Activated CD8-positive, alpha-beta memory T cell treated with anti-CD3 and anti-CD28 coated beads, Interleukin-2, amount 10 ng/mL, durations not matched to agents 7 days and 5 days (primary cell): ENCODE measurements at regions not wholly inside any gene's neighbourhood (a gene's known extent, or its start where the extent isn't known, plus 50 kb on each side); places are given as distances from the start of the nearest gene placed in this dataset.

ENCODE experiments used
- ATAC-seq: fragments of 150-1000 bp; cut with Tn5 transposase; one replicate; pipeline ENCODE4 v1.10.0; 2021; ENCODE audit warnings: moderate library complexity
- CTCF ChIA-PET: fragments of 350-600 bp; sonication (Branson Sonifier 250); formaldehyde crosslinking; loops from one replicate; lab custom pipeline; 2021; ENCODE audit warnings: antibody characterized with exemption; lab: Charles Lee
- DNase-seq: peaks from one replicate; pipeline ENCODE4 v3.0.0-alpha.2; 2020
- H3K27ac Mint-ChIP-seq: one replicate; pipeline ENCODE4 v1.8.0; 2021; ENCODE audit warnings: mild to moderate bottlenecking, mixed read lengths
- H3K27me3 Mint-ChIP-seq: one replicate; pipeline ENCODE4 v1.8.0; 2021; ENCODE audit warnings: mixed read lengths
- H3K36me3 Mint-ChIP-seq: one replicate; pipeline ENCODE4 v1.8.0; 2021; ENCODE audit warnings: mild to moderate bottlenecking, mixed read lengths
- H3K4me1 Mint-ChIP-seq: one replicate; pipeline ENCODE4 v1.8.0; 2021; ENCODE audit warnings: mixed read lengths
- H3K4me3 Mint-ChIP-seq: one replicate; pipeline ENCODE4 v1.8.0; 2021; ENCODE audit warnings: mild to moderate bottlenecking, moderate library complexity, mixed read lengths
- H3K9me3 Mint-ChIP-seq: one replicate; pipeline ENCODE4 v1.8.0; 2022; ENCODE audit warnings: low read depth, mixed read lengths

DNA sequence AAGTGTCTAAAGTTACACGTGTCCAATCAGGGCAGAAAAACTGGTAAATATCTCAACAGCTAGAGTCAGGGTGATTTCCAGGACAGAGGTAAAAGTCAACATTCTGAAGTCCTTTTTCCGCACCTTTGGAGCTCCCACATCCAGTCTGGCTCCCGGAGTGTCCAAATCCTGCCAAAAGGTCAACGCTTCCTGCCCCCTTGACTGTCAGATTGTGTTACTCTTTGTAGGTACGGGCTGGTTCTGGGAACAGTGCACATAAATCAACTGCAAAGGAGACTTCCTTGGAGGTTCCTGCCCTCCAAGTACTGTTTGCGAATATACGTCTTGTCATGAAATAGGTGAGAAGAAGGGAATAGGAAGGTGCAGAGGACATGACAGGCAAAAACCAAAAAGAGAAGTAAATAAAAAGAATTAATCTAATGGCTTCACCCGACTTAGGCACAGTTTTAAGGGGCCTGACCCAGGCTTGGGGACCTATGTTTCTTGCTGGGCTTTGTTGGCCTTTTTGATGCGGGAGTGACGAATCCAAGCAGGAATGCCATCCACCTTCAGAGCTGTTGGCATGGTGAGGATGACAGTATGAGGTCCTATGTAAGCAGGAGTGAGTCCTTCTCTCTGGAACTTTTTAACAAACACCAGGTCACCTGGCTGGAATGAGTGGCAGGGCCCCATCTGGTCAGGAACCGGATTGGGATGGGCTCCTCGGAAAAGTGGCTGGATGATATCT lies 155.4 kb downstream of the TRIM27 start:
- CTCF ChIA-PET: no interaction called here

DNA sequence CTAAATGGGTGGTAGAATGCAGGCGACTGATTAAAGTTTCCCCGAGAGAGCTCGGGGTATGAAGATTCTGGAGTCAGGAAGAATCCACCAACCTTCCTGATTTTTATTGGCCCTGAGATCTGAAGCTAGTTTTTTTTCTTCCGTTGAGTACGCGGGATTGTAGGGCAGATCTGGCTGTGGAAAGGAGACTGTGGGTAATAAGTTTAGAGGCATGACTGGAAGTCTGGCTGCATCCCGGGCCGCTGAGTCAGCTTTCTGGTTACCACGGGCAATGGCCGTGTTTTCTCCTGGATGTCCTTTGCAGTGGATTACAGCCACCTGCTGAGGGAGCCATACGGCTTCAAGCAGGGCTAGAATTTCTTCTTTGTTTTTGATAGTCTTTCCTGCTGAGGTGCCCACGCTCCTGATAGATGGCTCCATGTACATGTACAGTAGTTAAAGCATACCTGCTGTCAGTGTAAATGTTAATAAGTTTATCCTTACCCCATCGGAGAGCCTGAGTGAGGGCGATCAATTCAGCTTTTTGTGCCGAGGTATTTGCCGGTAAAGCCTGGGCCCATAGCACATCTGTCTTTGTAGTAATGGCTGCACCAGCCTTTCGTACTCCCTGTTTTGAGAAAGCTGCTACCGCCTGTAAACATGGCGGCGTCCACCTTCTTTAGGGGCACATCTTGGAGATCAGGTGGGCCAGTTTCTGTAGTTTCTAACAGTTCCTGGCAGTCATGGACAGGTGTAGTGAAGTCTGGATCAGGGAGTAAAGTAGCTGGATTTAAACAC lies 154.0 kb downstream of the TRIM27 start:
- no peak overlapping the region for H3K4me3 Mint-ChIP-seq
- no peak overlapping the region for H3K27ac Mint-ChIP-seq
- no peaks in the 10 kb centered on the region for H3K4me1 Mint-ChIP-seq
- CTCF ChIA-PET: no interaction called here
- peaks cover 10% of the 10 kb centered on the region for H3K36me3 Mint-ChIP-seq
- no peak for ATAC-seq
- H3K9me3 Mint-ChIP-seq: peaks cover 5% of the 10 kb centered on the region
- peaks cover 92% of the 10 kb centered on the region for H3K27me3 Mint-ChIP-seq
- DNase-seq: no peak

More for the DNA sequence above, 155.4 kb downstream of the TRIM27 start:
- peaks cover 1% of the 10 kb centered on the region for H3K36me3 Mint-ChIP-seq
- peaks cover 89% of the 10 kb centered on the region for H3K27me3 Mint-ChIP-seq
- no peak for DNase-seq
- no peak overlapping the region for H3K4me3 Mint-ChIP-seq
- H3K9me3 Mint-ChIP-seq: peaks cover 2% of the 10 kb centered on the region
- no peak overlapping the region for H3K27ac Mint-ChIP-seq
- H3K4me1 Mint-ChIP-seq: no peaks in the 10 kb centered on the region
- no peak for ATAC-seq

DNA sequence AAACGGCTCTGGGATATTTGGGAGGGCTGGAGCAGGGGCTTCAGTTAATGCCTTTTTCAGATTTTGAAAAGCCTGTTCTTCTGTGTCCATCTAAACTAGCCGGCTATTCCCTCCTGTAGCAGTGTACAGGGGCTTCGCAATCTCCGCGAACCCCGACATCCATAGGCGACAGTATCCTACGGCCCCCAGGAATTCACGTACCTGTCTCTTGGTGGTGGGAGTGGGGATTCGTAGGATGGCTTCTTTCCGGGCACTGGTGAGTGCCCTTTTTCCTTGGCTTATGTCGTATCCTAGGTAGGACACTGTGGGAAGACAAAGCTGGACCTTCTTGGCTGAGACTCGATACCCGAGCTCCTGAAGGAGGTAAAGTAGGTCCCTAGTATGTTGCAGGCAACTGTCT lies 153.1 kb downstream of the TRIM27 start:
- no peak overlapping the region for H3K4me3 Mint-ChIP-seq
- no peak overlapping the region for H3K27ac Mint-ChIP-seq
- H3K36me3 Mint-ChIP-seq: peaks cover 13% of the 10 kb centered on the region
- peaks cover 92% of the 10 kb centered on the region for H3K27me3 Mint-ChIP-seq
- H3K9me3 Mint-ChIP-seq: peaks cover 5% of the 10 kb centered on the region
- CTCF ChIA-PET: no interaction called here
- DNase-seq: no peak
- ATAC-seq: no peak
- no peaks in the 10 kb centered on the region for H3K4me1 Mint-ChIP-seq

DNA sequence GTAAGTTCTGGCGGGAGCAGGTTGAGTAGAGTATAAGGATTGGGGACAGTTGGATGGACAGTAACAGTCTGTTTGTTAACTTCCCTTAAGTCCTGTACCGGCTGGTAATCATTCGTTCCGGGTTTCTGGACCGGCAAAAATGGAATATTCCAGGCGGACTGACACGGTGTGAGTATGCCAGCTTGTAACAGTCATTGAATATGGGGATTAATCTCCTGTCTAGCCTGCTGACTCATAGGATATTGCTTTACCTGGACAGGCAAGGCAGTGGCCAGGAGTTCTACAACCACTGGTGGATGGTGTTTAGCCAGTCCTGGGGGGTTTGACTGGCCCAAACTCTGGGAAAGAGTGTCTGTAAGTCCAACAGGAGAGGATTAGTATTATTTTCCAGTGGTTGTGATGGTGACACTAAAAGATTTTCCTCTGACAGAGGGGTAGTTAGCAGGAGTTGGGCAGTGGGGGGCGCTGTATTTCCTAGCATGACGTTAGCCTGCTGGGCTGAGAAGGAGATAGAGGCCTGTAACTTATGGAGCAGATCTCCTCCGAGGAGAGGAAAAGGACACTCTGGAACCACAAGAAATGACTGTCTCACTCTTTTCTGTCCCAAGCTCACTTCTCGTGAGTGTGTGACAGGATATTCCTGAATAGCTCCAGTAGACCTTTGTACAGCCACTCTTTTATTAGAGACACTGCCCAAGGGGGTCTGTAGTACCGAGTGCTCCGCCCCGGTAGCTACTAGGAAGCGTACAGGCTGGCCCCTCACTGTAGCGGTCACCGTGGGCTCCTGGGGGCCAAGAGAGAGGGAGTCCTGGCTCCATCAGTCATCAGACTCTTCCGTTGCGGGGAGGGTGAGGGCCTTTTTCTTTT lies 152.2 kb downstream of the TRIM27 start:
- Mint-ChIP-seq H3K36me3 (peaks cover 13% of the 10 kb centered on the region), H3K27ac (no peak overlapping the region), H3K9me3 (peaks cover 5% of the 10 kb centered on the region), H3K4me3 (no peak overlapping the region), H3K4me1 (no peaks in the 10 kb centered on the region), H3K27me3 (peaks cover 92% of the 10 kb centered on the region)
- ATAC-seq (no peak), DNase-seq (no peak)
- CTCF ChIA-PET: no interaction called here

DNA sequence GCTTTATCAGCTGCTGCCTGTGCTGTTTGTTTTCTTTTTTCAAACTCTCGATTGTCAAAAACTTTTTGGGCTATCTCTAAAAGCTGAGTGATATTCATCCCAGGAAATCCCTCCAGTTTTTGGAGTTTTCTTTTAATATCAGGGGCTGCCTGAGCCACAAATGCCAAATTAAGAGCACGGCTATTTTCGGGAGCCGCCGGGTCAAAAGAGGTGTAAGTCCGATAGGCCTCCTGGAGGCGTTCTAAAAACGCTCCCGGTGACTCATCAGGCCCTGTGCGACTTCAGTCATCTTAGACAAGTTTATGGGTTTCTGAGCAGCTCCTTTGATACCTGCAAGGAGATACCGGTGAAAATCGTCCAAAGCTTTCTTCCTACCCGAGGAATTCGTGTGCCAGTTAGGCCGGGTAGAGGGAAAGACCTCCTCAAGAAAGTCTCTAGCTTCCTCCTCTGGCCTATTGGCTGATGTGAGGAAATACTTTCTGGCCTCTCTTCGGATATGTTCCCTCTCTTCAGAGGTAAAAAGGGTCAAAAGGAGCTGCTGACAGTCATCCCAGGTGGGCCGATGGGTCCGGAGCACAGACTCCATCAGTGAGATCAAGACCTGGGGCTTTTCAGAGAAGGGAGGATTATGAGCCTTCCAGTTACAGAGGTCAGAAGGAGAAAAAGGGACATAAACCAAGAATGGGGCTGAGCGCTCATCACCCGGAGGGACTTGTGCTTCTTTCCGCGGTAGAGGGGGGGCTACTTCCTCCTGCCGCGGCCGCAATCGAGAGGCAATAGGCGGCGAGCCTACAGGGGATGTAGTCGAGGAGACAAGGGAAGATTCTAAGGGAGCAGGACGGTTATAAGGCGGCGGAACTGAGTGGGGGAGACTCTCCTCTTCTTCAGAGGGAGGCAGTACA lies 151.1 kb downstream of the TRIM27 start:
- Mint-ChIP-seq H3K4me1 (no peaks in the 10 kb centered on the region), H3K27ac (peak overlapping the region; percentile 50), H3K36me3 (peaks cover 13% of the 10 kb centered on the region), H3K9me3 (peaks cover 5% of the 10 kb centered on the region), H3K4me3 (peak overlapping the region; percentile 14), H3K27me3 (peaks cover 90% of the 10 kb centered on the region)
- CTCF ChIA-PET: no interaction called here
- DNase-seq: no peak
- ATAC-seq: no peak

DNA sequence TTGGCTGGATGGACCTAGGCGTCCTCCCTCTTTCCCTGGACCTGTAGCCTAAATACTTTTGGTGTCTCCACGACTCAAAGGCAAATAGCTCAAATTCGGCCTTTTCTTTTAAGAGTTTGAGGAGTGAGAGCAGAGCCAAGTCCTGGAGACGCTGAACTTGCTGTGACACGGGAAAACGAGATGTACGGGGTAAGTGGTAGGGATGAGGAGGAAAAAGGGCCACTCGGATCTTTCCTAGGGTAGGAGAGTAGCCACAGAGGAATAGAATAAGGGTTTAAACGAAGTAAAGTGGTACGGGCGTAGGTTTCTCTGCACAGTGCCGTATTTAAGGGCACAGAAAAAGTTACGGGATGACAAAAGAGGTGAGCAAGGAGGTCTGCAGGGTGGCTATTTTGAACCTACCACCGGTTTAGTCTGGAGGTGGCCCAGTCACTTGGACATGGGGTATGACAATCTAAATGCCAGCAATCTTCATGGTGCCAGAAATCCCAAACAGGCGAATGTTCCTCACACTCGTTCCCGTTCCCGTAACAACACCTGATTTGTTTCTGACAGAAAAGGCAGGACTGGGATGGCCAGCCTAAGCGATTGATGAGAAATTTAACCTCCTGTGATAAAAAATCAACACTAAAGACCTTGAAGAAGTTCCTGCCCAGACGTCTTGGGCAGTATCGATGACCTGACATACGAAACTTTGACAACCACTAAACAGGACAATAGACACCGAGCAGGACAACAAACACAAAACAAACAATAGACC lies 149.3 kb downstream of the TRIM27 start:
- Mint-ChIP-seq H3K27ac (peak overlapping the region; percentile 54), H3K4me3 (peak overlapping the region; percentile 17), H3K9me3 (peaks cover 5% of the 10 kb centered on the region), H3K4me1 (no peaks in the 10 kb centered on the region), H3K36me3 (peaks cover 13% of the 10 kb centered on the region), H3K27me3 (peaks cover 89% of the 10 kb centered on the region)
- CTCF ChIA-PET: no interaction called here
- no peak for ATAC-seq
- DNase-seq: no peak

DNA sequence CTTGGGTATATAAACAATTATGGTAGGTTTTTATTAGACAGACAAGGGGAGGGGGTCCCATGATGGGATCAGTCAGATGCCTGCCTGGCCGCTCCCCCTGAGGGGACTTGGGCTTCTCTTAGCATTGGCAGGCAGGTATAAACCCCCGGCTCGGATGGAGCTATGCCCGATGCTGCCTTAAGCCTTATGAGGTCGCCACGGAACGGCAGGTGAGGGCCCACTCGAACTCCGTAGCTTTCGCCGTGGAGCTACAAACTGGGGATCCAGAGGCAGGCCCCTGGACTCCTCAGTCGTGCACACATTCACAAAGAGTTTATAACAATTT lies 148.8 kb downstream of the TRIM27 start:
- CTCF ChIA-PET: no interaction called here
- peaks cover 89% of the 10 kb centered on the region for H3K27me3 Mint-ChIP-seq
- peak overlapping the region; percentile 54 for H3K27ac Mint-ChIP-seq
- H3K9me3 Mint-ChIP-seq: peaks cover 5% of the 10 kb centered on the region
- H3K4me3 Mint-ChIP-seq: no peak overlapping the region
- DNase-seq (no peak), ATAC-seq (no peak)
- H3K4me1 Mint-ChIP-seq: no peaks in the 10 kb centered on the region
- H3K36me3 Mint-ChIP-seq: peaks cover 14% of the 10 kb centered on the region

DNA sequence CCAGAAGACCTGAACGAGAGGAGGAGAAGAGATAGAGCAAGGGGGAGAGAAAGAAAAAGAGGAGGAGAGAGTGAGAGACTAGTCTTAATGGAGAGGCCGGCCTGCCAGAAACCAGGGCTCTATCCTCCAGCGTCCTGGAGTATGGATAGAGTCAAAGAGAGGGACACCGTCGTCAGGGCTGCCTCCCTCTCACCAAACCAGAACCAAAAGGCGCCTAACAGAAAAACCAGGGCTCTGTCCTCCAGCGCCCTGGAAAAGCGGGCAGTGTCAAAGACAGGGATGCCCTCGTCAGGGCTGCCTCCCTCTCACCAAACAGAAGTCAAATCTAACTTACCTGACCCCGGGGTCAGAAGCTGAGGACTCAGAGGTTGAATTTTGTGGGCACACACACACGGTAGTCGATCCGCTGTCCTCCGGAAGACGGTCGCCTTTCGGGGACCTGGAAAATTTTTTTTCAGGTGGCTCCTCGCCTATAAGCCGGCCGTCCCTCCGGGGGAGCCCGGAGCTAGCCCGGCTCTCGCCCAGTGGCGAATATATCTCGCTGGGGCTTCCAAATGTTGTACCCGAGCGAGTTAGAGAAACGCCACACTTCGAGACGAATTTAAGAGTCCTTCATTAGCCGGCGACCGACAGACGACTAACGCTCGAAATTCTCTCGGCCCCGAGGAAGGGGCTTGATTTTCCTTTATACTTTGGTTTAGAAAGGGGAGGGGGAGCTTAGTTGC lies 148.2 kb downstream of the TRIM27 start:
- ATAC-seq: no peak
- Mint-ChIP-seq H3K27me3 (peaks cover 91% of the 10 kb centered on the region), H3K27ac (no peak overlapping the region), H3K4me3 (no peak overlapping the region), H3K36me3 (peaks cover 14% of the 10 kb centered on the region), H3K9me3 (peaks cover 5% of the 10 kb centered on the region), H3K4me1 (no peaks in the 10 kb centered on the region)
- no peak for DNase-seq
- CTCF ChIA-PET: no interaction called here

DNA sequence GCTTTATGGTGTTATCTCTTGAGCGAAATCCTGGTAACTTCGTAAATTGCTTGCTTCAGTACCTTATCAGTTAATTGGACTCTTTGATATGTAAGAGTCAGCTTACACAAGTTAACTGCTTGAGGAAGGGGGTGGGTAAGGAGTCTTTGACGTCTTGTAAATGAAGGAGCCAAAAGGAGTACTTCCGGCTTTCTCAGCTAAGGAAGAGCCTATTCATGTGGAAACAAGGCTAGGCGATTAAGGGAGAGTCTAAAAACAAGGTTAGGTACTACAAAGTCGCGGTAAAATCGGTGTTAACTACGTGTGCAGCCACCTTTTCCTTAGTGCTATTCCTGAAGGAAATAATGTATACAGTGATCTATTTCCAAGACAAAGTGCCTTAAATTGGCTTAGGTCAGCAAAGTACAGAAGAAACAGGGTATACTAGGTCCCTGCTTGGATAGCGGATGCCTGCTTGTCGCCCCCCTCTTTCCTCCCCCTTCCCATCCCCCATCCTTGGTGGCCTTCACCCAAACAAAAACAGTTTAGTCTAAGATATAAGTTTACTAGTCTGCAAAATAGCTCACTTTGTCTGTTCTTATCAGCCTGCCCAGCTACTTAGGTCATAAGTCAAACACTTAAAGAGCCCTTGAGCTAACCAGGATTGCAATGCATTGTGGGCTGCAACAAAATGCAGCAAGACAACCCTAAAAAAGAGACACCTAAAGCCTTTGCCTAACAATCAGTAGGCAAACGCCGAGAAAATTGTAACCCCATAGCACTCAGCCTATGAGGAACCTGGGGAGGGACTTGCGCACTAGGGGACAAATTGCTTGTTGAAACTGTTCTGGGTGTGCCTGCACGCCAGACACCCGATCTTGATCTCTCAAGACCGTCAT lies 147.3 kb downstream of the TRIM27 start:
- CTCF ChIA-PET: no interaction called here
- H3K4me3 Mint-ChIP-seq: no peak overlapping the region
- H3K4me1 Mint-ChIP-seq: no peaks in the 10 kb centered on the region
- no peak for DNase-seq
- peaks cover 5% of the 10 kb centered on the region for H3K9me3 Mint-ChIP-seq
- H3K27me3 Mint-ChIP-seq: peaks cover 93% of the 10 kb centered on the region
- H3K36me3 Mint-ChIP-seq: peaks cover 14% of the 10 kb centered on the region
- no peak overlapping the region for H3K27ac Mint-ChIP-seq
- no peak for ATAC-seq

DNA sequence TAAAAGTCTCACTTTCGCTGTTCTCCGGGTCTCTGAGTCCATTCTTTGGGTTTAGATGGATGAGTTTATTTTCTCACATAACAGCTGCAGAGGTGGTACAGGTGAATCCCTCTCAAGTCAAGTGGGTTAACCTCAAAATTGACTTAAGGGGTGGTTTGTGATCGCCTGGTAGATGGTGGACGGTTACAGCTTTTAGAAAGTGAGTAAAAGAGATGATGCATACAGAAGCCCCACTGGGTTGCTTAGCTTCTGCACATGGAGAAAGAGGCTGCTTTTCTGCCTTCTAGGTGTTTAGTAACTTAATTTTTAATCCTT lies 146.7 kb downstream of the TRIM27 start:
- Mint-ChIP-seq H3K36me3 (peaks cover 14% of the 10 kb centered on the region), H3K27ac (no peak overlapping the region), H3K9me3 (peaks cover 5% of the 10 kb centered on the region), H3K4me1 (peaks cover 2% of the 10 kb centered on the region), H3K4me3 (no peak overlapping the region), H3K27me3 (peaks cover 93% of the 10 kb centered on the region)
- CTCF ChIA-PET: no interaction called here
- DNase-seq (no peak), ATAC-seq (no peak)

DNA sequence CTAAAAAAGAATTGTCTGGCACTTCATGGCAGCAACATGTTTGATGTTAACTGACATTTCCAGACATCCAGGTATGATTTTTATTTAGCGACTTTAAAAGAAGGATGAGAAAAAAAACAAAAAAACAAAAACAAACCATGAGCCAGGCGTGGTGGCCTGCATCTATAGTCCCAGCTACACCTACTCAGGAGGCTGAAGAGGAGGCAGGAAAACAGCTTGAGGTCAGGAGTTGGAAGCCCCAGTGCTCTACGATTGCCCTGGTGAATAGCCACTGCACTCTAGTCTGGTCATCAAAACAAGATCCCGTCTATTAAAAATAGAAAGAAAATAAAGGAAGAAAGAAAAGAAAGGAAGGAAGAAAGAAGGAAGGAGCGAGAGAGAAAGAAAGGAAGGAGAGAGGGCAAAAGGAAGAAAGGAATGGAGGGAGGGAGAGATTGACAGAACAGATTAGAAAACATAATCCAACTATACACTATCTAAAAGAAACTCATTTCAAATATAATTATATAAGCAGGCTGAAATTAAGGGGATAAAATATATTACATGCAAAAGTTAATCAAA lies 141.6 kb downstream of the TRIM27 start:
- DNase-seq (no peak), ATAC-seq (no peak)
- peaks cover 9% of the 10 kb centered on the region for H3K36me3 Mint-ChIP-seq
- no peaks in the 10 kb centered on the region for H3K9me3 Mint-ChIP-seq
- no peak overlapping the region for H3K27ac Mint-ChIP-seq
- H3K4me3 Mint-ChIP-seq: peak overlapping the region; percentile 47
- H3K4me1 Mint-ChIP-seq: peaks cover 8% of the 10 kb centered on the region
- peaks cover 83% of the 10 kb centered on the region for H3K27me3 Mint-ChIP-seq
- CTCF ChIA-PET: interaction anchor here (0.9 kb wide), 1 partner anchor 14 kb away, joined by 3 read pairs; no protein-coding TSS in a partner anchor
